GM21717 (cell line): ENCODE measurements at regions not wholly inside any gene's neighbourhood (a gene's known extent, or its start where the extent isn't known, plus 50 kb on each side); places are given as distances from the start of the nearest gene placed in this dataset.

ENCODE experiments used
- ATAC-seq: cut with Tn5 transposase; IDR thresholded peaks from one replicate; pipeline ENCODE4 v1.9.1; 2021; ENCODE audit warnings: mild to moderate bottlenecking, moderate library complexity; ENCODE audit not compliant: unreplicated experiment

DNA sequence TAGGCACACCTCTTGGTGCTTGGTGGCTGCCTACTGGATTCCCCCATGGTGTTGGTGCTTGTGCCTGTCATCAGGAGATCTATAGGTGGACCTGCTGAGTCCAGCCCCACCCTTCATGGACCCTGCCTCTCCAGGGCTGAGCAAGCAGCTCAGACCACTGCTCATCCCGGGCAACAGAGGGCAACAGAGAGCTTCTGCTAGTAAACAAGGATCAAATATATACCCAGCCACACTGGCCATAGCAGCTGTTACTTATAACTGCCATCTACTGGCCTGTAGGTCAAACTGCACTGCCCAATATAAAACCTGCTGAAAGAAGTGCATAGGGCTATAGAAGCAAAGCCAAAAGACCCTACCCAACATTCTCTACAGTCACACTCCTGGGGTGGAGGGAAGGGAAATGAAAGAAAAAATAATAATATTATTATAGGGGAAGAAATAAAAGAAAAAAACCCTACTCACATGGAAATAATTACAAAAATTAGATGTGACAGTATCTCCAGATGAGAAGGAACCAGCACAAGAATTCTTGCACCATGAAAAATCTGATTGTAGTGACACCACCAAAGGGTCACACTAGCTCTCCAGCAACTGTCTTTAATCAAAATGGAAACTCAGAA is 54.9 kb upstream of the ZNF800 start:
- ATAC-seq = peak; percentile 100

DNA sequence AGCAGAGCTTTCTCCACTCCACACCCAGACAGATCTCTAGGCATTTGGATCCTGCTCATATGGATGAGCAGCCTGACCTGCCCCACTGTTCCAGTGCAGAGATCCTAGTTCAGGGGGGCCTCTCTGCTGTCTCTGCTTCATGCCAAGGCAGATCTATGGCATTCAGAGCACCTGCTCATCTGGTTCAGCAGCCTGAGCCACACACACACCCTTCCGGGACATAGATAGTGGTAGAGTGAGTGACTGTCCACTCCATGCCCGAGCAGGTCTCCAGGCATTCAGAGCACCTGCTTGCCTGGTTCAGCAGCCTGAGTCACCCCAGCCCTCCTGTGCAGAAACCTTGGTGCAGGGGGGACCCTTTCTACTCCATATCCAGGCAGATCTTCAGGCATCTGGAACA is 54.3 kb upstream of the ZNF800 start:
- ATAC-seq = no peak
